GM19438 (cell line): ENCODE measurements at regions not wholly inside any gene's neighbourhood (a gene's known extent, or its start where the extent isn't known, plus 50 kb on each side); places are given as distances from the start of the nearest gene placed in this dataset.
"Not testable (repeated sequence)": the region's sequence is repeated elsewhere in the genome, so short reads cannot be mapped to it uniquely, and the experiment has no call there.

Source experiments
- ATAC-seq: cut with Tn5 transposase; IDR thresholded peaks from one replicate; pipeline ENCODE4 v1.9.1; 2021; ENCODE audit warnings: low read depth; ENCODE audit not compliant: unreplicated experiment

GRCh38 chr7:148507787-148508186 is 82.8 kb upstream of the C7orf33 start:
- ATAC-seq, result no peak

GRCh38 chr7:148514236-148514635 is 76.3 kb upstream of the C7orf33 start:
- no peak for ATAC-seq

GRCh38 chr7:148515237-148515636 is 75.3 kb upstream of the C7orf33 start:
- ATAC-seq, result no peak

GRCh38 chr7:148515728-148516695 is 74.6 kb upstream of the C7orf33 start:
- no peak for ATAC-seq

- ATAC-seq, result not testable (repeated sequence)
Observed at GRCh38 chr7:148519386-148519785, 71.2 kb upstream of the C7orf33 start.

GRCh38 chr7:148521271-148521670 is 69.3 kb upstream of the C7orf33 start:
- no peak for ATAC-seq

- ATAC-seq, result no peak
Observed at GRCh38 chr7:148523550-148523949, 67.0 kb upstream of the C7orf33 start.

- no peak for ATAC-seq
Observed at GRCh38 chr7:148524479-148525224, 65.9 kb upstream of the C7orf33 start.

GRCh38 chr7:148527717-148528168 is 62.8 kb upstream of the C7orf33 start:
- ATAC-seq, result peak; percentile 98

GRCh38 chr7:148535217-148535616 is 55.3 kb upstream of the C7orf33 start:
- ATAC-seq, result no peak

GRCh38 chr7:148537435-148537834 is 53.1 kb upstream of the C7orf33 start:
- no peak for ATAC-seq

GRCh38 chr7:148540041-148540738 is 50.4 kb upstream of the C7orf33 start:
- ATAC-seq, result no peak
